Natural killer cell (primary cell): ENCODE measurements at regions not wholly inside any gene's neighbourhood (a gene's known extent, or its start where the extent isn't known, plus 50 kb on each side); places are given as distances from the start of the nearest gene placed in this dataset.

Experiments used
- ATAC-seq, 3 donors: fragments of 150-1000 bp in 2 of 3; fragments of 200-7000 bp in 1 of 3; cut with Tn5 transposase; 1 replicate in 1 of 3; 2 replicates in 2 of 3; pipeline ENCODE4 v1.10.0; 2021; ENCODE audit warnings: mild to moderate bottlenecking in 2 of 3, moderate library complexity in 2 of 3
- DNase-seq, 2 donors: peaks; one replicate each; pipeline versions ENCODE4 v3.0.0 to v3.0.0-alpha.2; 2013 to 2021; ENCODE audit warnings: mixed read lengths in 1 of 2
- H3K27ac ChIP-seq: one replicate; pipeline ENCODE4 v1.5.1; 2013; ENCODE audit warnings: mild to moderate bottlenecking, low read length
- H3K27me3 ChIP-seq: one replicate; pipeline ENCODE4 v1.6.1; 2013; ENCODE audit warnings: low read length; ENCODE audit not compliant: control insufficient read depth, insufficient read depth
- H3K36me3 ChIP-seq: one replicate; pipeline ENCODE4 v1.6.1; 2013; ENCODE audit warnings: low read length; ENCODE audit not compliant: control insufficient read depth, insufficient read depth
- H3K4me1 ChIP-seq: one replicate; pipeline ENCODE4 v1.6.1; 2013; ENCODE audit warnings: low read length; ENCODE audit not compliant: control insufficient read depth, insufficient read depth
- H3K4me3 ChIP-seq: one replicate; pipeline ENCODE4 v1.5.1; 2013; ENCODE audit warnings: low read length
- H3K9me3 ChIP-seq: one replicate; pipeline ENCODE4 v1.6.1; 2013; ENCODE audit warnings: low read length; ENCODE audit not compliant: control insufficient read depth, insufficient read depth
- H3K27ac Mint-ChIP-seq, 2 donors: one replicate each; pipeline ENCODE4 v1.8.0; 2022; ENCODE audit warnings: mild to moderate bottlenecking in 2 of 2, mixed read lengths in 2 of 2, moderate library complexity in 1 of 2
- H3K27me3 Mint-ChIP-seq, 2 donors: one replicate each; pipeline ENCODE4 v1.8.0; 2022; ENCODE audit warnings: low read depth in 2 of 2, mixed read lengths in 2 of 2
- H3K36me3 Mint-ChIP-seq: one replicate; pipeline ENCODE4 v1.8.0; 2022; ENCODE audit warnings: mixed read lengths
- H3K4me1 Mint-ChIP-seq, 2 donors: one replicate each; pipeline ENCODE4 v1.8.0; 2022; ENCODE audit warnings: mixed read lengths in 2 of 2
- H3K4me3 Mint-ChIP-seq: one replicate; pipeline ENCODE4 v1.8.0; 2022; ENCODE audit warnings: mild to moderate bottlenecking, moderate library complexity, mixed read lengths
- H3K9me3 Mint-ChIP-seq, 2 donors: one replicate each; pipeline ENCODE4 v1.8.0; 2022; ENCODE audit warnings: mixed read lengths in 2 of 2
- CTCF ChIP-seq: fragments of 200-600 bp; IDR thresholded peaks from one replicate; pipeline ENCODE4 v1.8.0; 2022; ENCODE audit warnings: antibody characterized with exemption
- WGBS: methylation state at CpG from one replicate; pipeline ENCODE4 v1.1.7; 2013; ENCODE audit warnings: missing lambda C conversion rate; ENCODE audit not compliant: insufficient coverage; 5-methylcytosine and 5-hydroxymethylcytosine counted together
- intact Hi-C: fragments of 100-400 bp; cut with micrococcal nuclease; formaldehyde crosslinking; loops from one replicate; pipeline ENCODE4 v1.14.2; 2022

- Mint-ChIP-seq H3K36me3 (no peaks in the 10 kb centered on the region), H3K9me3 (peaks cover 2 to 10% of the 10 kb centered on the region in 2 donors), H3K27ac (no peak overlapping the region), H3K27me3 (peaks cover 0 to 11% of the 10 kb centered on the region in 2 donors), H3K4me3 (no peak overlapping the region), H3K4me1 (no peaks in the 10 kb centered on the region)
- Histone ChIP-seq H3K27ac (no peak overlapping the region), H3K9me3 (peaks cover 2% of the 10 kb centered on the region), H3K36me3 (no peaks in the 10 kb centered on the region), H3K4me3 (no peak overlapping the region), H3K27me3 (no peaks in the 10 kb centered on the region), H3K4me1 (no peaks in the 10 kb centered on the region)
- TF ChIP-seq CTCF, result no peak
- DNase-seq, result no peak
- no peak for ATAC-seq
- intact Hi-C loops, result no loop called here
- WGBS, result 100% methylated on average over 5 of the region's 5 CpGs
These were observed 490.9 kb upstream of the ACTRT1 start for GRCh38 chrX:128543114-128543513.

GRCh38 chrX:128518508-128518907 is 466.3 kb upstream of the ACTRT1 start:
- no peak overlapping the region for H3K4me3 ChIP-seq
- H3K27ac Mint-ChIP-seq, result no peak overlapping the region
- 64% methylated on average over 3 of the region's 3 CpGs for WGBS
- no peaks in the 10 kb centered on the region for H3K36me3 Mint-ChIP-seq
- no peak overlapping the region for H3K4me3 Mint-ChIP-seq
- no peaks in the 10 kb centered on the region for H3K4me1 ChIP-seq
- no peaks in the 10 kb centered on the region for H3K4me1 Mint-ChIP-seq
- H3K27me3 ChIP-seq, result no peaks in the 10 kb centered on the region
- TF ChIP-seq CTCF, result no peak
- peaks cover 0 to 5% of the 10 kb centered on the region in 2 donors for H3K9me3 Mint-ChIP-seq
- H3K36me3 ChIP-seq, result no peaks in the 10 kb centered on the region
- DNase-seq (no peak), ATAC-seq (no peak)
- H3K9me3 ChIP-seq, result no peaks in the 10 kb centered on the region
- intact Hi-C loops, result no loop called here
- H3K27ac ChIP-seq, result no peak overlapping the region
- H3K27me3 Mint-ChIP-seq, result peaks cover 0 to 9% of the 10 kb centered on the region in 2 donors

GRCh38 chrX:128517691-128518090 is 465.5 kb upstream of the ACTRT1 start:
- H3K9me3 Mint-ChIP-seq, result peaks cover 0 to 5% of the 10 kb centered on the region in 2 donors
- peaks cover 0 to 6% of the 10 kb centered on the region in 2 donors for H3K27me3 Mint-ChIP-seq
- 65% methylated on average over 2 of the region's 3 CpGs for WGBS
- Histone ChIP-seq H3K27me3 (no peaks in the 10 kb centered on the region), H3K27ac (no peak overlapping the region), H3K4me1 (no peaks in the 10 kb centered on the region), H3K36me3 (no peaks in the 10 kb centered on the region), H3K4me3 (no peak overlapping the region), H3K9me3 (no peaks in the 10 kb centered on the region)
- TF ChIP-seq CTCF, result no peak
- no peaks in the 10 kb centered on the region for H3K4me1 Mint-ChIP-seq
- H3K27ac Mint-ChIP-seq, result no peak overlapping the region
- intact Hi-C loops, result no loop called here
- DNase-seq (no peak), ATAC-seq (no peak)
- H3K36me3 Mint-ChIP-seq, result no peaks in the 10 kb centered on the region
- H3K4me3 Mint-ChIP-seq, result no peak overlapping the region

- H3K27me3 ChIP-seq, result no peaks in the 10 kb centered on the region
- DNase-seq, result no peak
- no peaks in the 10 kb centered on the region for H3K36me3 ChIP-seq
- TF ChIP-seq CTCF, result no peak
- H3K4me1 Mint-ChIP-seq, result no peaks in the 10 kb centered on the region
- no peak overlapping the region for H3K27ac ChIP-seq
- intact Hi-C loops, result no loop called here
- no peaks in the 10 kb centered on the region for H3K4me1 ChIP-seq
- no peaks in the 10 kb centered on the region for H3K27me3 Mint-ChIP-seq
- H3K36me3 Mint-ChIP-seq, result no peaks in the 10 kb centered on the region
- no peak for ATAC-seq
- H3K4me3 Mint-ChIP-seq, result no peak overlapping the region
- H3K9me3 Mint-ChIP-seq, result peaks cover 2 to 3% of the 10 kb centered on the region in 2 donors
- H3K27ac Mint-ChIP-seq, result no peak overlapping the region
- peaks cover 4% of the 10 kb centered on the region for H3K9me3 ChIP-seq
- no peak overlapping the region for H3K4me3 ChIP-seq
These were observed 452.3 kb upstream of the ACTRT1 start for GRCh38 chrX:128504496-128504895.
